ENCODE measurements at regions not wholly inside any gene's neighbourhood (a gene's known extent, or its start where the extent isn't known, plus 50 kb on each side); places are given as distances from the start of the nearest gene placed in this dataset.

GRCh38 chr13:85379433-85379832, 419.8 kb downstream of the SLITRK6 start:
- TF ChIP-seq, protein P1, sequence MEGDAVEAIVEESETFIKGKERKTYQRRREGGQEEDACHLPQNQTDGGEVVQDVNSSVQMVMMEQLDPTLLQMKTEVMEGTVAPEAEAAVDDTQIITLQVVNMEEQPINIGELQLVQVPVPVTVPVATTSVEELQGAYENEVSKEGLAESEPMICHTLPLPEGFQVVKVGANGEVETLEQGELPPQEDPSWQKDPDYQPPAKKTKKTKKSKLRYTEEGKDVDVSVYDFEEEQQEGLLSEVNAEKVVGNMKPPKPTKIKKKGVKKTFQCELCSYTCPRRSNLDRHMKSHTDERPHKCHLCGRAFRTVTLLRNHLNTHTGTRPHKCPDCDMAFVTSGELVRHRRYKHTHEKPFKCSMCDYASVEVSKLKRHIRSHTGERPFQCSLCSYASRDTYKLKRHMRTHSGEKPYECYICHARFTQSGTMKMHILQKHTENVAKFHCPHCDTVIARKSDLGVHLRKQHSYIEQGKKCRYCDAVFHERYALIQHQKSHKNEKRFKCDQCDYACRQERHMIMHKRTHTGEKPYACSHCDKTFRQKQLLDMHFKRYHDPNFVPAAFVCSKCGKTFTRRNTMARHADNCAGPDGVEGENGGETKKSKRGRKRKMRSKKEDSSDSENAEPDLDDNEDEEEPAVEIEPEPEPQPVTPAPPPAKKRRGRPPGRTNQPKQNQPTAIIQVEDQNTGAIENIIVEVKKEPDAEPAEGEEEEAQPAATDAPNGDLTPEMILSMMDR (IDR thresholded peaks at IDR 0.05; ENCODE audit: poor library complexity) = no peak
- no peak for TF ChIP-seq EZH2phosphoT487 (IDR thresholded peaks at IDR 0.05; ENCODE audit: low read depth, severe bottlenecking, unreplicated experiment)
- TF ChIP-seq EZH2 (IDR thresholded peaks at IDR 0.05; ENCODE audit: borderline replicate concordance) = no peak
